RWPE1 (cell line): ENCODE measurements at regions not wholly inside any gene's neighbourhood (a gene's known extent, or its start where the extent isn't known, plus 50 kb on each side); places are given as distances from the start of the nearest gene placed in this dataset.

Source experiments
- CTCF ChIA-PET: fragments of 350-600 bp; sonication (Branson Sonifier 250); formaldehyde crosslinking; extraction: SDS; loops from one replicate; lab custom pipeline; 2021; lab: Yijun Ruan, JAX
- POLR2A ChIA-PET: fragments of 400-600 bp; formaldehyde crosslinking; extraction: SDS; loops from one replicate; lab custom pipeline; 2020; ENCODE audit warnings: antibody characterized with exemption; ENCODE audit not compliant: low non-redundant PET; lab: Yijun Ruan, JAX
- DNase-seq: peaks from one replicate; pipeline ENCODE4 v3.0.0; 2012; ENCODE audit warnings: low spot score
- H3K27ac ChIP-seq: fragments of 450-650 bp; 2 replicates; pipeline ENCODE4 v1.5.1; 2017
- TF ChIP-seq, protein P1 (sequence below): fragments of 450-650 bp; conservative IDR thresholded peaks from 2 replicates; pipeline ENCODE4 v1.5.1; 2017; ENCODE audit warnings: low read depth, mild to moderate bottlenecking

DNA sequence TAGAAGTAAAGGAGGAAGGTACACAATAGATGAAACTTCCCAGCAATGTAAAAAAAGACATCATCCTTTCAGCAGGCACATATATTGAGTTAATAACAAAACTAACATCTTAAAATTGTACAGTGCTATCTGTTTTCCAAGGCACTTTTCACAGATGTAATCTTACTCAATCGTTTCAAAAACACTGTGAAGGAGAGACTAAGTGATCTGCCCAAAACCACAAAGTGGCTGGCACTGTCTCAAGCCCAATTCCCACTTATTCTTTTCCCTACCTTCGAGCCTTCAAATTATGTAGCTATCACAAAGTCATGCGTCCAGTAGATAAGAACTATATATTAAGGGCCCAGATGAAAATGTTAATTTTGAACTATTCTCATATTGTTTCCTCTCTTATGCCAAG lies 193.6 kb upstream of the RASSF8 start:
- no peak for DNase-seq
- ChIA-PET CTCF (no interaction called here), POLR2A (no interaction called here)

DNA sequence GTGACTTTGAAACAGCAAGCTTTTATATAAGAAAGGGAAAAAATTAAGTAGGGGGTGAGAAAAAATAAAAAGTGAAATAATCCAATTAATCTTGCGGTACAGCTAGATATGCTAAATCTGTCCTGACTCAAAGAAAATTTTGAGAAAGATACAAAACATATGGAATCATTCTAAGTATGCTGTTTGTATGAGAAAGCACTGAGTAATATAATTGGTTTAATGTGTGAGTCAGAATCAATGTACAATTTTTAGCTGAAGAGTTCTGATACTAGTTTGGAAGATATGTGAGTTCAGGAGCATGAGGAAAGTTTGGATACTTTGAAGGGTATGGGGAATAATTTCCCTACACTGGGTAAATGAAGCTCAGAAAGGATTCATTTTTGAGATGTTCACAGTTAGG lies 190.9 kb upstream of the RASSF8 start:
- DNase-seq: no peak
- CTCF ChIA-PET: no interaction called here
- H3K27ac ChIP-seq: no peak overlapping the region
- POLR2A ChIA-PET: no interaction called here
- TF ChIP-seq, protein P1, sequence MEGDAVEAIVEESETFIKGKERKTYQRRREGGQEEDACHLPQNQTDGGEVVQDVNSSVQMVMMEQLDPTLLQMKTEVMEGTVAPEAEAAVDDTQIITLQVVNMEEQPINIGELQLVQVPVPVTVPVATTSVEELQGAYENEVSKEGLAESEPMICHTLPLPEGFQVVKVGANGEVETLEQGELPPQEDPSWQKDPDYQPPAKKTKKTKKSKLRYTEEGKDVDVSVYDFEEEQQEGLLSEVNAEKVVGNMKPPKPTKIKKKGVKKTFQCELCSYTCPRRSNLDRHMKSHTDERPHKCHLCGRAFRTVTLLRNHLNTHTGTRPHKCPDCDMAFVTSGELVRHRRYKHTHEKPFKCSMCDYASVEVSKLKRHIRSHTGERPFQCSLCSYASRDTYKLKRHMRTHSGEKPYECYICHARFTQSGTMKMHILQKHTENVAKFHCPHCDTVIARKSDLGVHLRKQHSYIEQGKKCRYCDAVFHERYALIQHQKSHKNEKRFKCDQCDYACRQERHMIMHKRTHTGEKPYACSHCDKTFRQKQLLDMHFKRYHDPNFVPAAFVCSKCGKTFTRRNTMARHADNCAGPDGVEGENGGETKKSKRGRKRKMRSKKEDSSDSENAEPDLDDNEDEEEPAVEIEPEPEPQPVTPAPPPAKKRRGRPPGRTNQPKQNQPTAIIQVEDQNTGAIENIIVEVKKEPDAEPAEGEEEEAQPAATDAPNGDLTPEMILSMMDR: no peak

More for the DNA sequence above, 193.6 kb upstream of the RASSF8 start:
- no peak overlapping the region for H3K27ac ChIP-seq
- TF ChIP-seq, protein P1: no peak

DNA sequence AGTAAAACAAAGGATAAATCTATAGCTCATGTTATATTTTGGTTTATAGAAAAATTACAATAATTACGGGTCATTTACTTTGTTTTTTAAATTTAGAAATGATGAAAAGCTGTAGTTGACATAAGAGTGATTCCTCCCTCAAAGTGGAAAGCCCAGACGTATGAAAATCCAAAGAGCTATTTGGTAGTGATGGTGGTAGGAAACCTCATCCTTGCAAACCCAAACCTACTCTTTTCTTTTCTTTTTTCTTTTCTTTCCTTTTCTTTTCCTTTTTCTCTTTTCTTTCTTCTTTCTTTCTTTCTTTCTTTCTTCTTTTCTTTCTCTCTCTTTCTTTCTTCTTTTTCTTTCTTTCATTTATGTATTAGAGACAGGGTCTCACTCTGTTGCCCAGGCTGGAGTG lies 190.3 kb upstream of the RASSF8 start:
- POLR2A ChIA-PET: no interaction called here
- CTCF ChIA-PET: interaction anchor here (0.6 to 0.7 kb wide), 2 partner anchors 17 to 76 kb away, joined by 3 to 6 read pairs; no protein-coding TSS in a partner anchor
- TF ChIP-seq, protein P1: no peak

DNA sequence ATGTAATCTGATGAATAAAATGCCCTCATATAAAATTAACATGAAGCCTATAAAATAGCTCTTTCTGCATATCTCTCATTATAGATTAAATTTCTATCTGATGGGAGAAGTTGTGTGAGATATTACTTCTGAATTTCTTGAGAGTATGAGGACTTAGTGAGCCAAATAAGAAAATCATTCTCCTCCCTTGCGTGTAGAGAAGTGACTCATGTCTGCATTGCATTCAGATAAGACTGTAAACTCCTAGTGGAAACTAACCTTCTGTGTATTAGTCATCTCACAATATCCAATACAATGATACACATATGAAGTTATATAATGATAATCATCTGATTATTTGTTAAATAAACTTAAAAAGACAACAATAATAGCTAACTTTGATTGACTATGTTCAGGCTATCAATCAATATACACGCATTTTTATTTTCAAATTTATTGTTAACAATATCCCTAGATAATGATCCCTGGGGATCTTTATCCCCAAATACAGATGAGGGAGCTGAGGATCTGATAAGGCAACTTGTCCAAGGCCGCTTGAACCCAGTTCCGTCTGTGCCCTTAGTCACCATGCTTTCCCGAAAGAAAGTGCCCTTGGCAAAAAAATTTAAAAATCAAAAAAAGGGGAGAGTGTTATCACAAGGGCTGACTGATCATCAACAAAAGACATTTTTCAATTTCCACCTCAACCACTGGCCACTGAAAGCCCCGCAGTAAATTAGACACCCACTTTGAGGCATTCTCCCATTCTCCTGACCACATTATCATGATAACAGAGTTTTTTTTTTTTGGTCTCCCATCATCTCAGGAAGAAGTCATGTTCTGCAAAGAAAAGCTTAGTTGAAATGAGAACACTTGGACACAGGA lies 189.2 kb upstream of the RASSF8 start:
- H3K27ac ChIP-seq: no peak overlapping the region
- POLR2A ChIA-PET: no interaction called here
- CTCF ChIA-PET: interaction anchor here (0.6 kb wide), 2 partner anchors 333 to 1002 kb away, joined by 3 read pairs; no protein-coding TSS in a partner anchor
- DNase-seq: peak; percentile 67
- TF ChIP-seq, protein P1: no peak

More for the DNA sequence above, 190.3 kb upstream of the RASSF8 start:
- H3K27ac ChIP-seq: no peak overlapping the region
- DNase-seq: no peak

DNA sequence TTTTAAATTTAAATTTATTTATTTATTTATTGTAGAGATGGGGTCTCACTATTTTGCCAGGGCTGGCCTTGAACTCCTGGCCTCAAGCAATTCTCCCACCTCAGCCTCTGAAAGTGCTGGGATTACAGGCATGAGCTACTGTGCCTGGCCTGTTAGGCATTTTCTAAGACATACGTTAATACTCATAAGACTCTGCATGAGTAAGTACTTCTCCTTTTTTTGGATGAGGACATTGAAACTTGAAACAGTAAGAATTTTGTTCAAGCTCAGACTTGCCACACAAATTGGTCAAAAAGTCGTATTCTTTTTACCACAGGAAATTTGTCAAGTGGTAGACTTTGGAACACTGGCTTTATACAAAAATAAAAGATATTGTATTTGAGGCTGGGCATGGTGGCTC lies 187.4 kb upstream of the RASSF8 start:
- peak overlapping the region; percentile 67 for H3K27ac ChIP-seq
- ChIA-PET CTCF (interaction anchor here (0.6 kb wide), 1 partner anchor 337 kb away, joined by 3 read pairs; no protein-coding TSS in a partner anchor), POLR2A (no interaction called here)
- TF ChIP-seq, protein P1: no peak
- peak; percentile 40 for DNase-seq

DNA sequence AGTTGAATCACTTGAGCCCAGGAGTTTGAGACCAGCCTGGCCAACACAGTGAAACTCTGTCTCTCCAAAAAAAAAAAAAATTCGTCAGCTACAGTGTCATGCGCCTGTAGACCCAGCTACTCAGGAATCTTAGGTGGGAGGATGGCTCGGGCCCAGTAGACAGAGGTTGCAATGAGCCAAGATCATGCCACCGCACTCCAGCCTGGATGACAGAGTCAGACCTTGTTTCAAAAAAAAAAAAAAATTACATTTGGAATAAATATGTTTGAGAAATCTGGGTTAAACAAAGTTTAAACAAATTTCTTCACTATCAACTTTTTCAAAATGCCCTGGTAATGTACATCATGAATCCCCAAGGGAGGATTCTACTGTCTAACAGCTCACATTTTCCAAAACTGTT lies 187.0 kb upstream of the RASSF8 start:
- no peak for DNase-seq
- ChIA-PET CTCF (interaction anchor here (0.6 kb wide), 1 partner anchor 338 kb away, joined by 3 read pairs; no protein-coding TSS in a partner anchor), POLR2A (no interaction called here)
- H3K27ac ChIP-seq: peak overlapping the region; percentile 52; the same call in 1 of the 2 replicates
- TF ChIP-seq, protein P1: no peak
